Upper lobe of left lung (tissue), 4 donors: ENCODE measurements at regions not wholly inside any gene's neighbourhood (a gene's known extent, or its start where the extent isn't known, plus 50 kb on each side); places are given as distances from the start of the nearest gene placed in this dataset.

Experiments
- CTCF ChIP-seq, 6 experiments: fragments of 450-650 bp in 4 of 6; fragments of 200-600 bp in 2 of 6; sonication (generic) in 2 of 6; IDR thresholded peaks; one replicate each; pipeline ENCODE4 v1.5.1; 2016 to 2019; ENCODE audit warnings: antibody characterized with exemption in 6 of 6
- POLR2A ChIP-seq, 4 donors: fragments of 450-650 bp; IDR thresholded peaks; one replicate each; pipeline ENCODE4 v1.5.1; 2016 to 2017; ENCODE audit warnings: antibody characterized with exemption in 4 of 4, mild to moderate bottlenecking in 2 of 4

GRCh38 chr11:28963187-28963586, 855.0 kb downstream of the METTL15 start:
- TF ChIP-seq CTCF (IDR thresholded peaks at IDR 0.05) = no peak
- TF ChIP-seq POLR2A (IDR thresholded peaks at IDR 0.05) = no peak
